Endothelial cell of umbilical vein (primary cell): ENCODE measurements at regions not wholly inside any gene's neighbourhood (a gene's known extent, or its start where the extent isn't known, plus 50 kb on each side); places are given as distances from the start of the nearest gene placed in this dataset.
"Not testable (repeated sequence)": the region's sequence is repeated elsewhere in the genome, so short reads cannot be mapped to it uniquely, and the experiment has no call there.

Experiments
- CTCF ChIP-seq, 2 donors: IDR thresholded peaks; 1 replicate in 1 of 2; 2 replicates in 1 of 2; pipeline ENCODE4 v1.5.1; 2011; ENCODE audit warnings: low read length in 2 of 2, mild to moderate bottlenecking in 2 of 2, moderate library complexity in 2 of 2, control low read depth in 1 of 2, inconsistent platforms in 1 of 2, low read depth in 1 of 2; ENCODE audit not compliant: insufficient read depth in 1 of 2; ENCODE audit errors: extremely low read depth in 1 of 2
- EZH2 ChIP-seq: IDR thresholded peaks from 2 replicates; pipeline ENCODE4 v1.6.1; 2012; ENCODE audit warnings: borderline replicate concordance, low read depth, mild to moderate bottlenecking, moderate library complexity, low read length, inconsistent platforms; ENCODE audit not compliant: severe bottlenecking
- FOS ChIP-seq: IDR thresholded peaks from 2 replicates; pipeline ENCODE4 v1.6.1; 2011; ENCODE audit warnings: mild to moderate bottlenecking, low read length, moderate library complexity, borderline replicate concordance; ENCODE audit not compliant: insufficient read depth
- GATA2 ChIP-seq: IDR thresholded peaks from 2 replicates; pipeline ENCODE4 v1.7.0; 2011; ENCODE audit warnings: low read depth, mild to moderate bottlenecking, moderate library complexity, mixed read lengths, low read length; ENCODE audit not compliant: insufficient read length, insufficient read depth
- JUN ChIP-seq: IDR thresholded peaks from 2 replicates; pipeline ENCODE4 v1.6.1; 2011; ENCODE audit warnings: borderline replicate concordance, low read depth; ENCODE audit not compliant: insufficient read length, insufficient read depth
- MYC ChIP-seq: IDR thresholded peaks from one replicate; pipeline ENCODE4 v1.6.1; 2011; ENCODE audit warnings: mild to moderate bottlenecking, low read depth, low read length
- POLR2A ChIP-seq: IDR thresholded peaks from 2 replicates; pipeline ENCODE4 v1.6.1; 2012; ENCODE audit warnings: low read depth, mild to moderate bottlenecking, control low read depth, low read length
- POLR2AphosphoS5 ChIP-seq: IDR thresholded peaks from 2 replicates; pipeline ENCODE4 v1.6.1; 2012; ENCODE audit warnings: low read depth, mild to moderate bottlenecking, control low read depth, low read length, moderate library complexity; ENCODE audit not compliant: insufficient read depth
- TF ChIP-seq, protein P1 (sequence below): IDR thresholded peaks from 2 replicates; pipeline ENCODE4 v1.6.1; 2011; ENCODE audit not compliant: insufficient read depth, insufficient read length

GRCh38 chr12:9440428-9440827, 167.3 kb downstream of the KLRB1 start:
- TF ChIP-seq POLR2AphosphoS5; POLR2A; CTCF (IDR thresholded peaks at IDR 0.05; ENCODE audit: extremely low read depth in 1 of 2, insufficient read depth in 1 of 2, low read depth in 1 of 2, low read length in 2 of 2); MYC; FOS; GATA2; EZH2; JUN: not testable (repeated sequence)
- TF ChIP-seq, protein P1, sequence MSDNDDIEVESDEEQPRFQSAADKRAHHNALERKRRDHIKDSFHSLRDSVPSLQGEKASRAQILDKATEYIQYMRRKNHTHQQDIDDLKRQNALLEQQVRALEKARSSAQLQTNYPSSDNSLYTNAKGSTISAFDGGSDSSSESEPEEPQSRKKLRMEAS = not testable (repeated sequence)
